ENCODE measurements at regions not wholly inside any gene's neighbourhood (a gene's known extent, or its start where the extent isn't known, plus 50 kb on each side); places are given as distances from the start of the nearest gene placed in this dataset.

DNA sequence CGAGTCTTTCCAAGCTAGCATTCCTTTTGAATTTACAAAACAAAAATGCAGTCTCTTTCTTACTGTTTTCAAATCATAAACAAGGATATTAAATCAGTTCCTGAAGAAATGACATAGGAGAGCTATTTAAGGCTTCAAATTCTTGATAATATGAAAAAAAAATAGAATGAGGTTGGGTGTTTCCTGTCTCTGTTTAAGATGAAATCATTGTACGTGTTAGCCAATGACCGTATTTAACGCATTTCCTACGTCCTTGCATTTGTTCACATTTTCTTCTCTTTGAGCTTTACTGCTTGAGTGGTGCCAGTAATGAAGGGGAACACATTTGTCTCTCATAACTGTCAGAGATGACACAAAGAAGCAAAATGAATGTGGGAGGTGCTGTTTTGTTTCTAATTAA, 821.3 kb downstream of the DIAPH3 start:
- no peak for DNase-seq (ENCODE audit: extremely low spot score)
- Histone ChIP-seq H3K27me3 (no peaks in the 10 kb centered on the region), H3K9me3 (no peaks in the 10 kb centered on the region), H3K4me1 (peaks cover 7 to 16% (median 8%) of the 10 kb centered on the region in 4 donors), H3K4me3 (no peak overlapping the region), H3K36me3 (no peaks in the 10 kb centered on the region), H3K27ac (replicated peaks in 1 of 4) (no peak overlapping the region)
- 76% methylated on average over 5 of the region's 5 CpGs for WGBS
- intact Hi-C loops (cut with DNase I): no loop called here
- TF ChIP-seq, protein P1, sequence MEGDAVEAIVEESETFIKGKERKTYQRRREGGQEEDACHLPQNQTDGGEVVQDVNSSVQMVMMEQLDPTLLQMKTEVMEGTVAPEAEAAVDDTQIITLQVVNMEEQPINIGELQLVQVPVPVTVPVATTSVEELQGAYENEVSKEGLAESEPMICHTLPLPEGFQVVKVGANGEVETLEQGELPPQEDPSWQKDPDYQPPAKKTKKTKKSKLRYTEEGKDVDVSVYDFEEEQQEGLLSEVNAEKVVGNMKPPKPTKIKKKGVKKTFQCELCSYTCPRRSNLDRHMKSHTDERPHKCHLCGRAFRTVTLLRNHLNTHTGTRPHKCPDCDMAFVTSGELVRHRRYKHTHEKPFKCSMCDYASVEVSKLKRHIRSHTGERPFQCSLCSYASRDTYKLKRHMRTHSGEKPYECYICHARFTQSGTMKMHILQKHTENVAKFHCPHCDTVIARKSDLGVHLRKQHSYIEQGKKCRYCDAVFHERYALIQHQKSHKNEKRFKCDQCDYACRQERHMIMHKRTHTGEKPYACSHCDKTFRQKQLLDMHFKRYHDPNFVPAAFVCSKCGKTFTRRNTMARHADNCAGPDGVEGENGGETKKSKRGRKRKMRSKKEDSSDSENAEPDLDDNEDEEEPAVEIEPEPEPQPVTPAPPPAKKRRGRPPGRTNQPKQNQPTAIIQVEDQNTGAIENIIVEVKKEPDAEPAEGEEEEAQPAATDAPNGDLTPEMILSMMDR (IDR thresholded peaks at IDR 0.05): no peak
- no peak for TF ChIP-seq POLR2AphosphoS5 (IDR thresholded peaks at IDR 0.05)
- no peak for TF ChIP-seq EP300 (IDR thresholded peaks at IDR 0.05)
- TF ChIP-seq POLR2A (IDR thresholded peaks at IDR 0.05; ENCODE audit: low read depth): no peak

DNA sequence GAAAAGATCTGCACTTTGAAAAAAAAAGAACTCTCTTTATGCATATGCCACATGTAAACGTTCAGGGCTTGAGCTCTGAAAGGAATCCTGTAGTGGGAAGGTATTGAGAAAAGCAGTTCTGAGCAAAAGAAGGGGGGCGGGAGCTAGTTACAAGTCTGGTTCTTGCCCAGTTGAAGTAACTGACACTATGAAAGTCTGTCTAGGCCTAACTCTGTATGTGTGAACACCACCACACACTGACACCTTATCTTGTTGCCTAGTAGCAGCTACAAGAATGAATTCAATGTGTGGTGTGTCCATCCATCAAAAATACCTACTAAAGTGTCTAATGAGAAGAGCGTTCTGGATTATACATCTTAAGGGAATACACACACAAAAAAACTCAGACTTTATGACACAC, 820.6 kb downstream of the DIAPH3 start:
- Histone ChIP-seq H3K36me3 (no peaks in the 10 kb centered on the region), H3K4me1 (peaks cover 7 to 16% (median 8%) of the 10 kb centered on the region in 4 donors), H3K9me3 (no peaks in the 10 kb centered on the region), H3K27ac (replicated peaks in 1 of 4) (no peak overlapping the region), H3K27me3 (no peaks in the 10 kb centered on the region), H3K4me3 (no peak overlapping the region)
- TF ChIP-seq EP300 (IDR thresholded peaks at IDR 0.05): no peak
- no peak for TF ChIP-seq POLR2AphosphoS5 (IDR thresholded peaks at IDR 0.05)
- 75% methylated on average over 3 of the region's 3 CpGs for WGBS
- no peak for DNase-seq (ENCODE audit: extremely low spot score)
- intact Hi-C loops (cut with DNase I): no loop called here

DNA sequence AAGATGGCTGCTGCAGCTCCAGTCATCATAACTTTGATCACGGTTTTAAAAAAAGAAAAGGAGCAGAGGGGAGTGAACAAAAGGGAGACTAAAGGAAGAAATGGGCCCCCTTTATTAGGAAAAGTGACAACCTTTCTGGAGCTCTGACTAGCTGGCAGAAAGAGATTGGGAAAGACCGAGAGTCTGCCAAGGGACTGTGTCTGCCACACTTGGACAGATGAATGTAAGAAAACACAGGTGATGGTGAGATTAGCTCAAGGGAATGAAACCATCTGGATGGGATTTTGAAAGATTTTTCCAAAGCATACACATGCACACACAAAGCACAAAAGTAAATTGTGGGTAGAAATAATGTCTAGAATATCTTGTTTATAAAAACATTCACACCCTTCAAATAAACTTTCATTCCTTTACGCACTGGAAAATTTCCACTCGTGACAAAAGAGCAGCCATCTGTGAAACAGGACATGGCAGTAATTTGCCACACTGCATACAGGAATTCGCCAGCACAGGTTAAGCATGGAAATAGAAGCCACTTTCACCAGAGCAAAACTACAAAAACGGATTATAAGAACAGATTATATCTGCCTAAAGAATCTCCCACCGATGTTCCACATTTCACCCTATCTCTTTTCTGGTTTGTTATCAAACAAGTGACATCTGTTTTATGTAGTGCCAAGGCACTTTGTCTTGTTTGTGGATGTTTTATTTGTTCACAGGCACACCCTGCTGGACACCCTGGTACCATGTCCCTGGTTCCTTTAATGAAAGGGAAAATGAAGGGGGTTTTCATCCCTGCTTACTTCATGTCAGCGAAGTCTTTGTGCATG, 819.5 kb downstream of the DIAPH3 start:
- intact Hi-C loops (cut with DNase I): no loop called here
- Histone ChIP-seq H3K27me3 (no peaks in the 10 kb centered on the region), H3K4me1 (peaks cover 7 to 16% (median 8%) of the 10 kb centered on the region in 4 donors), H3K9me3 (no peaks in the 10 kb centered on the region), H3K36me3 (no peaks in the 10 kb centered on the region), H3K27ac (replicated peaks in 1 of 4) (no peak overlapping the region), H3K4me3 (no peak overlapping the region)
- 86% methylated on average over 8 of the region's 8 CpGs for WGBS
- TF ChIP-seq POLR2A (IDR thresholded peaks at IDR 0.05; ENCODE audit: low read depth): no peak
- TF ChIP-seq, protein P1 (IDR thresholded peaks at IDR 0.05): no peak
- no peak for TF ChIP-seq EP300 (IDR thresholded peaks at IDR 0.05)
- TF ChIP-seq POLR2AphosphoS5 (IDR thresholded peaks at IDR 0.05): no peak
- DNase-seq (ENCODE audit: extremely low spot score): no peak

DNA sequence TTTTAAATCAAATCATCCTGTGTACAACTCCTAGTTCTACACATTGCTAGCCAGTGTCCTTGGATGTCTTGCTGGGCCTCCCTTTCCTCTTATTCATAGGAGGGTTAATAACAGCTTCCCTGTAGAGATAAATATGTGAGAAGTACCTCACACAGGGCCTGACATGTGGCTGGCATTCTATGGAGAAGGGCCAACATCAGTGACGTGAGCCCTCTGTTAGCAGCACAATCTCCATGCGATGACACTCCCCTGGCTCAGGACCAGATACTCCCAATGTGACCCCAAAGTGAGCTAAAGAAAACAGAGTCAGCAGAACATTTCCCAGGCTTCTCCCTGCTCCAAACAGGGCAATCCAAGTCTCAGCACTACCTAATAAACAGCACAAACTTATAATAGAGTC, 818.4 kb downstream of the DIAPH3 start:
- intact Hi-C loops (cut with DNase I): no loop called here
- TF ChIP-seq, protein P1 (IDR thresholded peaks at IDR 0.05): no peak
- H3K27me3 ChIP-seq: no peaks in the 10 kb centered on the region
- no peaks in the 10 kb centered on the region for H3K36me3 ChIP-seq
- WGBS: 35% methylated on average over 2 of the region's 2 CpGs
- no peaks in the 10 kb centered on the region for H3K9me3 ChIP-seq
- H3K27ac ChIP-seq (replicated peaks in 1 of 4): no peak overlapping the region
- peaks cover 7 to 16% (median 8%) of the 10 kb centered on the region in 4 donors for H3K4me1 ChIP-seq
- no peak for DNase-seq (ENCODE audit: extremely low spot score)
- H3K4me3 ChIP-seq: no peak overlapping the region

DNA sequence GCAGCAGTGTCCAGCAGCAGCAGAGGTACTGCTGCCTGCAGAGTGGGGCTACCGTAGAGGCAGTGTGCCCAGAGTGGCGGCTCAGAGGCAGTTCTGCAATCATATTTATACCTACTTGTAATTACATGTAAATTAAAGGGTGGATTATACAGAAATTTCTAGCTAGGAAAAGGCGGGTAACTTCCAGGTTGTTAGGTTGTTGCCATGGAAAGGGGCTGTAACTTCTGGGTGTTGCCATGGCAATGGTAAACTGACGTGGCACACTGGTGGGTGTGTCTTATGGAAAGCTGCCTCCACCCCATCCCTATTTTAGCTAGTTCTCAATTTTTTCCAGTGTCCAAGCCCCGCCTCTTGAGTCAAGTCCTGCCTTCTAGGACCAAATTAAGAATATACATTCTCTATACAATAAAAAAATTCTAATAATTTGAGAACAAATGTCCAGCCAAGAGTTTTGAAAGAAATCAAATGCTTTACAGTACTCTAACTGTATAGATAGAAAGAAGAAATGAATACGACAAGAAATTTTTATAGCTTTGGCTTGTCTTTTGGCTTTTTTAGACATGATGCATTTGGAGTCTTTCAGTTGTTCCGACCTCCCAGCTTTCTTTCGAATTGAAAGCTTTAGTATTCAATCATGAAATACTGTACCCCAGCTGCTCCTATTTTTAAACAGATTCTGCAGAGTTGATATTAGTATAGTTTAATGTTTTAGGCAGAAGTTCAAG, 816.6 kb downstream of the DIAPH3 start:
- no peak overlapping the region for H3K27ac ChIP-seq (replicated peaks in 1 of 4)
- intact Hi-C loops (cut with DNase I): no loop called here

More for the DNA sequence above, 816.6 kb downstream of the DIAPH3 start:
- TF ChIP-seq POLR2A (IDR thresholded peaks at IDR 0.05; ENCODE audit: low read depth) (no peak), POLR2AphosphoS5 (IDR thresholded peaks at IDR 0.05) (no peak), EP300 (IDR thresholded peaks at IDR 0.05) (no peak)
- TF ChIP-seq, protein P1 (IDR thresholded peaks at IDR 0.05): no peak
- DNase-seq (ENCODE audit: extremely low spot score): no peak
- no peak overlapping the region for H3K4me3 ChIP-seq
- WGBS: 52% methylated on average over 8 of the region's 8 CpGs
- H3K36me3 ChIP-seq: no peaks in the 10 kb centered on the region
- no peaks in the 10 kb centered on the region for H3K27me3 ChIP-seq
- no peaks in the 10 kb centered on the region for H3K9me3 ChIP-seq
- H3K4me1 ChIP-seq: peaks cover 7 to 16% (median 8%) of the 10 kb centered on the region in 4 donors
